ENCODE measurements at regions not wholly inside any gene's neighbourhood (a gene's known extent, or its start where the extent isn't known, plus 50 kb on each side); places are given as distances from the start of the nearest gene placed in this dataset.

DNA sequence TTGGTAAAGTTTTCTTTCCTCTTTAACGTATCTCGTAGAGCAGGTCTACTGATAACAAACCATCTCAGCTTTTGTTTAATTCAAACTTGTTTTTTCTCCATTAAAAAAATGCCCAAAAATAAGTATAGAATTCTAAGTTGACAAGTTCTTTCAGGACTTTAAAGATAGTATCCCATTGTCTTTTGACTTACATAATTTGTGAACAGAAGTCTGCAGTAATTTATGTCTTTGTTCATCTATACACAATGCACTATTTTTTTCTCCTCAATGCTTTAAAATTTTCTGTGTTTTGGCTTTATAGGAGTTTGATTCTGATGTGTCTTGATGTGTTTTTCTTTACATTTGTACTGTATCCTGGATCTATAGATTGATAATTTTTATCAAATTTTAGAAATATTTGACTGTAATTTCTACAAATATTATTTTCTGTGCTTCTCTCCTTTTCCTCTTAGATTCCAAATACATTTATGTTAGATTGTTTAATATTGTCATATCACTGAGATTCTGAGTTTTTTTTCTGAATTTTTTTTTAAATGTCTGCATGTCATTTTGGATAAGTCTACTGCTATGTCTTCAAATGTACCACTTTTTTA lies 143.3 kb downstream of the FTCDNL1 start:
- H3K9me3 ChIP-seq = peaks cover 0 to 12% (median 3%) of the 10 kb centered on the region in 4 donors
- TF ChIP-seq EP300 (IDR thresholded peaks at IDR 0.05) = no peak
- no peak for TF ChIP-seq POLR2A (IDR thresholded peaks at IDR 0.05)
- TF ChIP-seq, protein P1, sequence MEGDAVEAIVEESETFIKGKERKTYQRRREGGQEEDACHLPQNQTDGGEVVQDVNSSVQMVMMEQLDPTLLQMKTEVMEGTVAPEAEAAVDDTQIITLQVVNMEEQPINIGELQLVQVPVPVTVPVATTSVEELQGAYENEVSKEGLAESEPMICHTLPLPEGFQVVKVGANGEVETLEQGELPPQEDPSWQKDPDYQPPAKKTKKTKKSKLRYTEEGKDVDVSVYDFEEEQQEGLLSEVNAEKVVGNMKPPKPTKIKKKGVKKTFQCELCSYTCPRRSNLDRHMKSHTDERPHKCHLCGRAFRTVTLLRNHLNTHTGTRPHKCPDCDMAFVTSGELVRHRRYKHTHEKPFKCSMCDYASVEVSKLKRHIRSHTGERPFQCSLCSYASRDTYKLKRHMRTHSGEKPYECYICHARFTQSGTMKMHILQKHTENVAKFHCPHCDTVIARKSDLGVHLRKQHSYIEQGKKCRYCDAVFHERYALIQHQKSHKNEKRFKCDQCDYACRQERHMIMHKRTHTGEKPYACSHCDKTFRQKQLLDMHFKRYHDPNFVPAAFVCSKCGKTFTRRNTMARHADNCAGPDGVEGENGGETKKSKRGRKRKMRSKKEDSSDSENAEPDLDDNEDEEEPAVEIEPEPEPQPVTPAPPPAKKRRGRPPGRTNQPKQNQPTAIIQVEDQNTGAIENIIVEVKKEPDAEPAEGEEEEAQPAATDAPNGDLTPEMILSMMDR (IDR thresholded peaks at IDR 0.05) = no peak
- no peaks in the 10 kb centered on the region for H3K4me1 ChIP-seq
- DNase-seq (ENCODE audit: low spot score in 2 of 2) = no peak
- WGBS, 2 donors = 94 to 98% methylated on average over 2 of the region's 2 CpGs
- no peaks in the 10 kb centered on the region for H3K36me3 ChIP-seq
- no peak overlapping the region for H3K27ac ChIP-seq
- H3K4me3 ChIP-seq = no peak overlapping the region
- H3K27me3 ChIP-seq = no peaks in the 10 kb centered on the region

DNA sequence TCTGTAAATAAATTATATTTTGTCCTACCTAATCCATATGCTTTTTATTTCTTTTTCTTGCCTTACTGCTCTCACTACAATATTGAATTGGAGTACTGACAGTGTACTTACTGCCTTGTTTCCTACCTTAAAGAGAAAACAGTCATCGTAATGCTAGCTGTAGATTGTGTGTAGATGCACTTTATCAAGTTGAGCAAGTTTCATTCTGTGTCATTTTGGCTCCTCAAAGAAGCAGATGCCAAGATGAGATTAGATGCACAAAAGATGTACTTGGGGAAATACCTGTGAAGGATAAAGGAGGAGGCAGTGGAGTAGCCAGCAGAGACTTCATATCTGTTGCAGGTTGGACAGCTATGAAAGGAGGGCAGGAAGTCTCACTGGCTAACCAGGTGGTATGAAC lies 145.5 kb downstream of the FTCDNL1 start:
- DNase-seq (ENCODE audit: low spot score in 2 of 2) = no peak
- no peaks in the 10 kb centered on the region for H3K27me3 ChIP-seq
- 92 to 94% methylated on average over 1 of the region's 1 CpG for WGBS, 2 donors
- H3K27ac ChIP-seq = no peak overlapping the region
- H3K36me3 ChIP-seq = no peaks in the 10 kb centered on the region
- peaks cover 0 to 12% (median 3%) of the 10 kb centered on the region in 4 donors for H3K9me3 ChIP-seq
- no peak for TF ChIP-seq EP300 (IDR thresholded peaks at IDR 0.05)
- TF ChIP-seq POLR2A (IDR thresholded peaks at IDR 0.05) = no peak
- TF ChIP-seq, protein P1 (IDR thresholded peaks at IDR 0.05) = no peak
- H3K4me3 ChIP-seq = no peak overlapping the region
- H3K4me1 ChIP-seq = no peaks in the 10 kb centered on the region

DNA sequence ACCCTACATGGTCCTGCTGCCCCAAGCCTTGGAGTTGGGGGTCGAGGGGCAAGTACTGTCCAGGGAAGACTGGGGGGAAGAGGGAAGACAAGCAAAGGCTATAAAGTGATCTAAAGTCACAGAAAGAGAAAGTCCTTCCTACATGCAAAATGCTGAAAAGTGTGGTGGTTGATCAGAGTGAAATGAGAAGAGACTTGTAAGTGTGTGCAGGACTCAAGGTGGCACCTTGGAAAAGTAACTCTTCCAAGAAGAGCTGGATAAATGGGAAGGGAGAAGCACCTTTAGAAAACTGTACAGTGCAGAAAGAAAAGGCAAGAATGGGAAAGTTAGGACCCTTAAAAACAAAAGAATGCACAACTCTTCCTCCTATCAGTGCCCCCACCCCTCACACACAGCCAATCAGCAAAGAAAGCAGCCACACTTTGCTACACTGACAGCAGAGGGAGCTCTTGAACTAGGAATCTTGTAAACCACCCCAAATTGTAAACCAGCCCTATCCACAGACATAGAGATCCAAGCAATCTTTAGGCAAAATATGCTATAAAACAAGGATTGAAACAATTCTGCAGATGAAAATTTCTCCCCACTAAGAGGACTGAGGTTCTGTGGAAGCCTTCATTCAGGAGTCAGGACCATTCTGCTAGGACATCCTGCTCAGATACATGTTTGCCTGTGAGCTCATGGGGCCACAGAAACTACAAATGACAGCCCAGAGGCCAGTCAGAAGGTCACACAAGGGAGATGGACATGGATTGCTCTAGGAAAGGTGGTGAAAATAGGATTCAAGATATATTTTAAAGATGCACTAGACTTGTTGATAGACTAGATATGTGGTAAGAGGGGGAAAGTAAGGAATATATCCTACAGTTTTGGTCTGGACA lies 146.4 kb downstream of the FTCDNL1 start:
- Histone ChIP-seq H3K27me3 (no peaks in the 10 kb centered on the region), H3K4me3 (no peak overlapping the region), H3K27ac (no peak overlapping the region), H3K36me3 (no peaks in the 10 kb centered on the region), H3K4me1 (no peaks in the 10 kb centered on the region), H3K9me3 (peaks cover 0 to 12% (median 3%) of the 10 kb centered on the region in 4 donors)
- DNase-seq (ENCODE audit: low spot score in 2 of 2) = peak in 1 of 2 donors; percentile 7
- TF ChIP-seq, protein P1 (IDR thresholded peaks at IDR 0.05) = peak; percentile 22 to 64 (median 29)
- TF ChIP-seq EP300 (IDR thresholded peaks at IDR 0.05) = no peak
- WGBS, 2 donors = 80 to 83% methylated on average over 1 of the region's 1 CpG

DNA sequence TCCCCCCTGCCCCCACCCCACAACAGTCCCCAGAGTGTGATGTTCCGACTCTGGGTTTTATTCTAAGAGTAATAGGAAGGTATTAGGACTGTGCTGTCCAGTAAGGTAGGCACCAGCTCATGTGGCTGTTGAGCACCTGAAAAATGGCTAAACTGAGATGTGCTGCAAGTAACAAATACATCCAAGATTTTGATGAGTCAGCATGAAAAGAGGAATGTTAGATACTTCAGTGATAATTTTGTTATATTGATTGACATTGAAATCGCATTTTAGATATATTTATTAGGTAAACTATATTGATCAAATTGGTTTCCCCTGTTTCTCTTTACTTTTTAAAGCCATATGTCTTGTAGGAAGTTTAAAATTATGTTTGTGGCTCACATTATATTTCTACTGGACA lies 147.8 kb downstream of the FTCDNL1 start:
- no peaks in the 10 kb centered on the region for H3K4me1 ChIP-seq
- no peak for DNase-seq (ENCODE audit: low spot score in 2 of 2)
- WGBS, 2 donors = 81 to 83% methylated on average over 2 of the region's 2 CpGs
- no peak for TF ChIP-seq POLR2A (IDR thresholded peaks at IDR 0.05)
- TF ChIP-seq, protein P1 (IDR thresholded peaks at IDR 0.05) = no peak
- no peak for TF ChIP-seq EP300 (IDR thresholded peaks at IDR 0.05)
- H3K27ac ChIP-seq = no peak overlapping the region
- peaks cover 0 to 6% (median 3%) of the 10 kb centered on the region in 4 donors for H3K9me3 ChIP-seq
- H3K4me3 ChIP-seq = no peak overlapping the region
- H3K36me3 ChIP-seq = no peaks in the 10 kb centered on the region
- H3K27me3 ChIP-seq = no peaks in the 10 kb centered on the region

DNA sequence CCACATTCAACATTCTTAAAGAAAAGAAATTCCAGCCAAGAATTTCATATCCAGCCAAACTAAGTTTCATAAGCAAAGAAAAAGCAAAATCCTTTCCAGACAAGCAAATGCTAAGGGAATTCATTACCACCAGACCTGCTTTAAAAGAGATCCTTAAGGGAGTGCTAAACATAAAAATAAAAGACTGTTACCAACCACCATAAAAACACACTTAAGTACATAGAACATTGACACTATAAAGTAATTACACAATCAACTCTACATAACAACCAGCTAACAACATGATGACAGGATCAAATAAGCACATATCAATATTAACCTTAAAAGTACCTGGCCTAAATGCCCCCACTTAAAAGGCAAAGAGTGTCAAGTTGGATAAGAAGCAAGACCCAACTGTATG lies 153.5 kb downstream of the FTCDNL1 start:
- Histone ChIP-seq H3K27me3 (no peaks in the 10 kb centered on the region), H3K4me1 (no peaks in the 10 kb centered on the region), H3K4me3 (no peak overlapping the region), H3K9me3 (no peaks in the 10 kb centered on the region), H3K36me3 (no peaks in the 10 kb centered on the region), H3K27ac (no peak overlapping the region)
- DNase-seq (ENCODE audit: low spot score in 2 of 2) = no peak
- TF ChIP-seq, protein P1 (IDR thresholded peaks at IDR 0.05) = no peak
- TF ChIP-seq EP300 (IDR thresholded peaks at IDR 0.05) = no peak
- no peak for TF ChIP-seq POLR2A (IDR thresholded peaks at IDR 0.05)
